ENCODE measurements at regions not wholly inside any gene's neighbourhood (a gene's known extent, or its start where the extent isn't known, plus 50 kb on each side); places are given as distances from the start of the nearest gene placed in this dataset.

DNA sequence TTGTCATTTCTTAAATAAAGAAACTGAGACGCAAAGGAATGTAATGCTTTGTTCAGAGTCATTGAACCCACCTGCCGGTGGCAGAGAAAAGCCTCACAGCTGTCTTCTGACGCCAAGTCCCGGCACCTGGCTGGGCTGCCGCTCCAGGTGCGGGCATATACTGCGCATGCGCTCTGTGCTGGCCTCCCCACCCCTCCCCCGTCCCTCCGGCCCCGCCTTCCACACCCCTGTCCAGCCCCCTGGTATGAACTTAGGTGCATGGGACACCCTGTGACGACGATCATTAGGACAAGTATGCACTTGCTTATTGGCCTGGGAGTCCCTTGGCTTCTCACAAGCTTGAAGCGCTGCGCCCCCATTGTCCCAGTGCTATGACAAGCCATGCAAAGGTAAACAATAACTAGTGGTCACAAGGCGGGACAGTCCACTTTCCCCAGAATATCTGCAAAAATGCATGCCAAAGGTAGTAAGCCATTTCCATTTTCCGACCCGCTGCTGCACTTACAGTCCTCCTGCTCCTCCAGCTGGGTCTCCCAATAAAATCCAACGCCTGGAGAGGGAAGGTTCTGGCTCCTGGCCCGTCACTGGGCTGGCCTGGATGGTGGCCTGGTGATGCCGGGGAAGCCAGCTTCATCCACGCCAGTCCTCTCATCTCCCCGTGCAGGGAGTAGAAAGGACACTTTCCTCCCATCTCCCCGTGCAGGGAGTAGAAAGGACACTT is 100.4 kb downstream of the PSMG1 start:
- intact Hi-C loops (cut with DNase I; ENCODE audit: low total_unique reads): no loop called here
- Histone ChIP-seq H3K9me3 (no peaks in the 10 kb centered on the region), H3K4me3 (no peak overlapping the region), H3K27ac (no peak overlapping the region), H3K4me1 (peaks cover 15% of the 10 kb centered on the region), H3K27me3 (no peaks in the 10 kb centered on the region), H3K36me3 (ENCODE audit: low read depth, missing control alignments) (no peaks in the 10 kb centered on the region)
- WGBS, 2 donors: 42 to 51% methylated on average over 21 to 24 of the region's 24 CpGs
- TF ChIP-seq POLR2A (IDR thresholded peaks at IDR 0.05): no peak
- no peak for TF ChIP-seq CTCF (IDR thresholded peaks at IDR 0.05)
- no peak for DNase-seq

DNA sequence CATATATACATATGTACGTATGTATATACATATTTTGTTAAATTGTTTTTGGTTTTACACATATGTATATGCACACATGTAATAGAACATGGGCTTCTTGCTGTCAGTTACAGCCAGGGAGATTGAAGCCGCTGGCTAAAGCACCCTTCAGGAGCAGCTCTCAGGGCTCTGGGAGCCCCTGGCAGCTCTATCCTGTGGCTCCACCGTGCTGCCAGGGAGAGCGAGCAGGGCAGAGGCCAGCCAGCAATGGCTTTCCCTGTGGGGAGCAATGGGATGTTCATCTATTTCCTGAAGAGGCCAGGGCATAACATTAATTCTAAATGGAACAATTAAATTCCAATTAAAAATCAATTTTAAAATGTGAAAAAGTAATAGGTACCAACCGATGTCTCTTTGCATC is 102.9 kb downstream of the PSMG1 start:
- DNase-seq: no peak
- WGBS, 2 donors: 94 to 97% methylated on average over 5 of the region's 5 CpGs
- no peak for TF ChIP-seq POLR2A (IDR thresholded peaks at IDR 0.05)
- H3K27ac ChIP-seq: no peak overlapping the region
- peaks cover 9% of the 10 kb centered on the region for H3K4me1 ChIP-seq
- H3K4me3 ChIP-seq: no peak overlapping the region
- no peaks in the 10 kb centered on the region for H3K9me3 ChIP-seq
- intact Hi-C loops (cut with DNase I; ENCODE audit: low total_unique reads): no loop called here
- no peaks in the 10 kb centered on the region for H3K27me3 ChIP-seq
- H3K36me3 ChIP-seq (ENCODE audit: low read depth, missing control alignments): no peaks in the 10 kb centered on the region

- Histone ChIP-seq H3K4me1 (peaks cover 9% of the 10 kb centered on the region), H3K9me3 (no peaks in the 10 kb centered on the region), H3K27me3 (no peaks in the 10 kb centered on the region), H3K36me3 (ENCODE audit: low read depth, missing control alignments) (no peaks in the 10 kb centered on the region), H3K4me3 (no peak overlapping the region), H3K27ac (no peak overlapping the region)
- peak; percentile 62 for DNase-seq
- intact Hi-C loops (cut with DNase I; ENCODE audit: low total_unique reads): no loop called here
- 71 to 81% methylated on average over 15 of the region's 15 CpGs for WGBS, 2 donors
- TF ChIP-seq CTCF (IDR thresholded peaks at IDR 0.05) (no peak), POLR2A (IDR thresholded peaks at IDR 0.05) (no peak)
Observed at GRCh38 chr21:39079617-39080016, 103.6 kb downstream of the PSMG1 start.

- WGBS, 2 donors: 93 to 97% methylated on average over 5 of the region's 5 CpGs
- intact Hi-C loops (cut with DNase I; ENCODE audit: low total_unique reads): no loop called here
- H3K27ac ChIP-seq: no peak overlapping the region
- no peaks in the 10 kb centered on the region for H3K9me3 ChIP-seq
- H3K4me3 ChIP-seq: no peak overlapping the region
- TF ChIP-seq POLR2A (IDR thresholded peaks at IDR 0.05): no peak
- TF ChIP-seq CTCF (IDR thresholded peaks at IDR 0.05): no peak
- no peaks in the 10 kb centered on the region for H3K27me3 ChIP-seq
- no peaks in the 10 kb centered on the region for H3K36me3 ChIP-seq (ENCODE audit: low read depth, missing control alignments)
- peaks cover 5% of the 10 kb centered on the region for H3K4me1 ChIP-seq
- no peak for DNase-seq
Observed at GRCh38 chr21:39078322-39079065, 104.8 kb downstream of the PSMG1 start.

DNA sequence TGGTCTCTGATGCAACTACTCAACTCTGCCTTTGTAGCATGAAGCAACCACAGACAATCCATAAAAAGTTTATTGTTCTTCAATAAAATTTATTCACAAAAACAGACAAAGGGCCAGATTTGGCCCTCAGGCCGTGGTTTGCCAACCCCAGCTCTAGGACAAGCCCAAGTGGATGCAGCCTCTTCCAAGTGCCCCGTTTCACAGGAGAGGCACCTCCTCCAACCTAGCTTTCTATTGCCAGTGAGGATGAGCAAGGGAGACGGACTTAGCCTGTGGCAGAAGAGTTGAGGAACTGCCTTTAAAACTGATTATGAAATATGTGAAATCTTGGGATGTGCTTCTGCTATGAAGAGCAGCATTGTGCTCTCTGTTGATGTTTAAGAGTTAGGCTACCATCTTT is 105.4 kb downstream of the PSMG1 start:
- peaks cover 4% of the 10 kb centered on the region for H3K4me1 ChIP-seq
- no peak for TF ChIP-seq POLR2A (IDR thresholded peaks at IDR 0.05)
- no peak for TF ChIP-seq CTCF (IDR thresholded peaks at IDR 0.05)
- no peaks in the 10 kb centered on the region for H3K27me3 ChIP-seq
- no peaks in the 10 kb centered on the region for H3K9me3 ChIP-seq
- no peaks in the 10 kb centered on the region for H3K36me3 ChIP-seq (ENCODE audit: low read depth, missing control alignments)
- DNase-seq: no peak
- no peak overlapping the region for H3K27ac ChIP-seq
- WGBS, 2 donors: 51 to 72% methylated on average over 3 of the region's 3 CpGs
- H3K4me3 ChIP-seq: no peak overlapping the region
- intact Hi-C loops (cut with DNase I; ENCODE audit: low total_unique reads): no loop called here
